ENCODE measurements at regions not wholly inside any gene's neighbourhood (a gene's known extent, or its start where the extent isn't known, plus 50 kb on each side); places are given as distances from the start of the nearest gene placed in this dataset.

DNA sequence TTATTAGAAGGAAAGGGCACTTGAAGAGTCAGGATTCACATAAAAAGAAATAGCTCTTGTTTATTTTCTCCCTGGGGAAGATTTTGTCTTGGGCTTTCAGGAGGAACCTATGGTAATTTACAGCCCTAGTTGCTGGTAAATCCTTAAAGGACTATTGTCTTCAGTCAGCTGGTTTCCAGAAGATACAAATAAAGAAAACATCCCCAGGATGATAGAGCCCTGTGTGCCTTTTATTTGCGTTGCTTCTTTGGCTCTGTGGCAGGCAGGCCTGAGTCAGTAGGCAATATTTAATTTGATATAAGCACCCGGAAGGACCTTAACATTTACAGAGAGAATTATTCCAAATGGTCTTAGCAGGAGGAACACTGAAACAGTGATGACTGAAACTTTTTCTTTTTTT is 131.0 kb upstream of the SLC34A2 start:
- TF ChIP-seq CTCF (IDR thresholded peaks at IDR 0.05) (no peak), POLR2AphosphoS5 (IDR thresholded peaks at IDR 0.05) (no peak), POLR2A (IDR thresholded peaks at IDR 0.05) (no peak)
